WTC11 (cell line): ENCODE measurements at regions not wholly inside any gene's neighbourhood (a gene's known extent, or its start where the extent isn't known, plus 50 kb on each side); places are given as distances from the start of the nearest gene placed in this dataset.

Source experiments
- ATAC-seq: fragments of 200-7000 bp; cut with Tn5 transposase; 2 replicates; pipeline ENCODE4 v1.10.0; 2021; ENCODE audit warnings: mild to moderate bottlenecking, moderate library complexity
- CTCF ChIA-PET: fragments of 300-600 bp; sonication (Branson Sonifier 250); formaldehyde crosslinking; loops from one replicate; lab custom pipeline; 2021; ENCODE audit warnings: antibody characterized with exemption; lab: Charles Lee
- POLR2A ChIA-PET: fragments of 350-600 bp; sonication (Branson Sonifier 250); formaldehyde crosslinking; loops from one replicate; lab custom pipeline; 2021; ENCODE audit warnings: antibody characterized with exemption; lab: Charles Lee
- DNase-seq: peaks from one replicate; pipeline ENCODE4 v3.0.0; 2021; ENCODE audit warnings: low spot score
- H3K27ac Mint-ChIP-seq: 2 replicates; pipeline ENCODE4 v1.8.0; 2021; ENCODE audit warnings: mixed read lengths
- H3K27me3 Mint-ChIP-seq: 2 replicates; pipeline ENCODE4 v1.8.0; 2021; ENCODE audit warnings: low read depth, mild to moderate bottlenecking, moderate library complexity, mixed read lengths
- H3K36me3 Mint-ChIP-seq: 2 replicates; pipeline ENCODE4 v1.8.0; 2021; ENCODE audit warnings: mixed read lengths
- H3K4me1 Mint-ChIP-seq: 2 replicates; pipeline ENCODE4 v1.8.0; 2022; ENCODE audit warnings: mixed read lengths
- H3K4me3 Mint-ChIP-seq: 2 replicates; pipeline ENCODE4 v1.8.0; 2021; ENCODE audit warnings: mild to moderate bottlenecking, moderate library complexity, mixed read lengths
- H3K9me3 Mint-ChIP-seq: 2 replicates; pipeline ENCODE4 v1.8.0; 2021; ENCODE audit warnings: mixed read lengths
- EMX1 ChIP-seq: fragments of 250-450 bp; sonication (Bioruptor Pico); IDR thresholded peaks from 2 replicates; pipeline ENCODE4 v1.8.0; 2021; ENCODE audit warnings: mild to moderate bottlenecking
- ESRRA ChIP-seq: sonication (generic); formaldehyde crosslinking; IDR thresholded peaks from 2 replicates; pipeline ENCODE4 v1.8.1; 2022; ENCODE audit warnings: mild to moderate bottlenecking, missing genetic modification reagents, borderline replicate concordance
- FOXP1 ChIP-seq: sonication (generic); formaldehyde crosslinking; IDR thresholded peaks from 2 replicates; pipeline ENCODE4 v1.8.0; 2022; ENCODE audit warnings: missing genetic modification reagents, mild to moderate bottlenecking, moderate library complexity, borderline replicate concordance
- GTF2I ChIP-seq: fragments of 250-450 bp; sonication (Bioruptor Pico); conservative IDR thresholded peaks from 2 replicates; pipeline ENCODE4 v1.4.0; 2021; ENCODE audit warnings: mild to moderate bottlenecking
- IRF2 ChIP-seq: sonication (generic); formaldehyde crosslinking; IDR thresholded peaks from 2 replicates; pipeline ENCODE4 v1.8.0; 2022; ENCODE audit warnings: low read depth, missing genetic modification reagents, borderline replicate concordance
- KAT7 ChIP-seq: sonication (generic); formaldehyde crosslinking; IDR thresholded peaks from 2 replicates; pipeline ENCODE4 v1.8.1; 2023; ENCODE audit warnings: missing genetic modification reagents, mild to moderate bottlenecking, borderline replicate concordance
- NR2C2 ChIP-seq: sonication (generic); formaldehyde crosslinking; IDR thresholded peaks from 2 replicates; pipeline ENCODE4 v1.8.0; 2022; ENCODE audit warnings: mild to moderate bottlenecking, missing genetic modification reagents
- RORB ChIP-seq: fragments of 250-450 bp; sonication (Bioruptor Pico); IDR thresholded peaks from 2 replicates; pipeline ENCODE4 v1.9.0; 2021; ENCODE audit warnings: mild to moderate bottlenecking
- SP1 ChIP-seq: sonication (generic); formaldehyde crosslinking; conservative IDR thresholded peaks from 2 replicates; pipeline ENCODE4 v1.8.1; 2022; ENCODE audit warnings: missing genetic modification reagents
- TP53 ChIP-seq: sonication (generic); formaldehyde crosslinking; IDR thresholded peaks from 2 replicates; pipeline ENCODE4 v1.8.1; 2023; ENCODE audit warnings: mild to moderate bottlenecking, missing genetic modification reagents
- ZNF263 ChIP-seq: sonication (generic); formaldehyde crosslinking; IDR thresholded peaks from 2 replicates; pipeline ENCODE4 v1.8.1; 2022; ENCODE audit warnings: low read depth, mild to moderate bottlenecking, moderate library complexity, missing genetic modification reagents
- ZNF396 ChIP-seq: fragments of 250-450 bp; sonication (Bioruptor Pico); IDR thresholded peaks from 2 replicates; pipeline ENCODE4 v1.8.0; 2021; ENCODE audit warnings: mild to moderate bottlenecking, moderate library complexity, borderline replicate concordance
- TF ChIP-seq, protein P1 (sequence below): sonication (generic); formaldehyde crosslinking; IDR thresholded peaks from 2 replicates; pipeline ENCODE4 v1.8.1; 2022; ENCODE audit warnings: mild to moderate bottlenecking, missing genetic modification reagents, moderate library complexity, borderline replicate concordance
- TF ChIP-seq, protein P2 (sequence below): fragments of 250-450 bp; sonication (Bioruptor Pico); IDR thresholded peaks from 2 replicates; pipeline ENCODE4 v1.9.0; 2021; ENCODE audit warnings: moderate library complexity, mild to moderate bottlenecking, inconsistent platforms, borderline replicate concordance
- TF ChIP-seq, protein P3 (sequence below): sonication (generic); formaldehyde crosslinking; IDR thresholded peaks from 2 replicates; pipeline ENCODE4 v1.8.0; 2023; ENCODE audit warnings: missing genetic modification reagents, mild to moderate bottlenecking, borderline replicate concordance
- TF ChIP-seq, protein P4 (sequence below): fragments of 250-450 bp; sonication (Bioruptor Pico); IDR thresholded peaks from 2 replicates; pipeline ENCODE4 v1.9.0; 2021; ENCODE audit warnings: mild to moderate bottlenecking
- TF ChIP-seq, protein P5 (sequence below): sonication (generic); formaldehyde crosslinking; IDR thresholded peaks from 2 replicates; pipeline ENCODE4 v1.8.0; 2022; ENCODE audit warnings: mild to moderate bottlenecking, missing genetic modification reagents
- TF ChIP-seq, protein P6 (sequence below): sonication (generic); formaldehyde crosslinking; IDR thresholded peaks from 2 replicates; pipeline ENCODE4 v1.8.1; 2022; ENCODE audit warnings: low read depth, mild to moderate bottlenecking, moderate library complexity, missing genetic modification reagents, borderline replicate concordance
- TF ChIP-seq, protein P7 (sequence below): sonication (generic); formaldehyde crosslinking; IDR thresholded peaks from 2 replicates; pipeline ENCODE4 v1.8.0; 2023; ENCODE audit warnings: missing genetic modification reagents
- TF ChIP-seq, protein P8 (sequence below): sonication (generic); formaldehyde crosslinking; IDR thresholded peaks from 2 replicates; pipeline ENCODE4 v1.8.1; 2022; ENCODE audit warnings: low read depth, missing genetic modification reagents, borderline replicate concordance

DNA sequence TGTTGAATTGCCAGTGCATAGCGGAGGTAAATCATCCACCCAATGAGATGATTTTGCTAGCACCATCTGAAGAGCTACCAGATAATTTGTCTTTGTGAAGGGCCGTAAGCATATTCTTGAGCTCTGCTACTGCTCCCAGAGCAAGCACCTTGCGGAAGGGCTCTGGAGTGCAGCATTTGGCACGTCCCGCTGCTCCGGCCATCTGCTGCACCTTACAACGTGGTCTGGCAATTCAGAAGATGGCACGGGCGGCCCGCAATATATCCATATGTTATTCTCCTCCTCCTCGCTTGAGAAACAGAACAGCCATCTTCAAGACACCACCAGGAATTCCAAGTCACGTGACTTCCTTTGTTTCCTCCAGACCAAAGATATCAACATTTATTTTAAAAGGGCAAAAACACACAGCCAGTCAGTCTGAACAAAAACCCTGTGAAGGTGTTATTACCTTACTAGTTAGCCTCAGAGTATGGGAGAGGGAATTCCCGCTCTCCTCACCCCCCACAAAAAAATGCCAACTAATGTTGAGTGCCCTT is 1095.7 kb upstream of the TENM3 start (continued):
- no peak for TF ChIP-seq IRF2
- TF ChIP-seq, protein P1, sequence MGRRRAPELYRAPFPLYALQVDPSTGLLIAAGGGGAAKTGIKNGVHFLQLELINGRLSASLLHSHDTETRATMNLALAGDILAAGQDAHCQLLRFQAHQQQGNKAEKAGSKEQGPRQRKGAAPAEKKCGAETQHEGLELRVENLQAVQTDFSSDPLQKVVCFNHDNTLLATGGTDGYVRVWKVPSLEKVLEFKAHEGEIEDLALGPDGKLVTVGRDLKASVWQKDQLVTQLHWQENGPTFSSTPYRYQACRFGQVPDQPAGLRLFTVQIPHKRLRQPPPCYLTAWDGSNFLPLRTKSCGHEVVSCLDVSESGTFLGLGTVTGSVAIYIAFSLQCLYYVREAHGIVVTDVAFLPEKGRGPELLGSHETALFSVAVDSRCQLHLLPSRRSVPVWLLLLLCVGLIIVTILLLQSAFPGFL (CRISPR knock-in tag), result no peak

DNA sequence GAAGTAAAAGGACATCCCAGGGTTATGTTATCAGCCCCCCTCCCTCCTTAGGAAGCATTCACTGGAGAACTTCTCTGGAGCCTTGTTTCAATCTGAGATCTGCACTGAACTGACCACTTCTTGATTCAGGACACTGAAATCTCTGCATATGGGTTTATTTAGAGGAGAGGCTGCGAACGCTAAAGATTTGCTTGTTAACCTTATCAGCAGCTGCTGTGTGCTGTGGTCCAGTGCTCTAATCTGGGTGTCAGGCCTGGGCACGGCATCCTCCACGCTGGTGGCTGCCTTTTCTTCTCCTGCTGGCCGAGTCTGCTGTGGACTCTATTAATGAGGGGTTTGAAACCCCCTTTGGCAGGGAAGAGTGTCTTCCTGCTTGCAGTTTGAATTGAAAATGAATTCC is 1094.7 kb upstream of the TENM3 start:
- no peaks in the 10 kb centered on the region for H3K36me3 Mint-ChIP-seq
- peaks cover 5% of the 10 kb centered on the region; the same call in 1 of the 2 replicates for H3K9me3 Mint-ChIP-seq
- no peaks in the 10 kb centered on the region for H3K4me1 Mint-ChIP-seq
- H3K27me3 Mint-ChIP-seq, result peaks cover 5% of the 10 kb centered on the region
- ChIA-PET CTCF (no interaction called here), POLR2A (interaction anchor here (0.6 kb wide), 1 partner anchor 13 kb away, joined by 4 read pairs; no protein-coding TSS in a partner anchor)
- ATAC-seq (no peak), DNase-seq (no peak)
- TF ChIP-seq GTF2I (CRISPR knock-in tag) (no peak), KAT7 (CRISPR knock-in tag) (no peak), ZNF396 (CRISPR knock-in tag) (no peak), SP1 (CRISPR knock-in tag) (no peak), NR2C2 (CRISPR knock-in tag) (no peak), EMX1 (CRISPR knock-in tag) (no peak), RORB (CRISPR knock-in tag) (no peak), ESRRA (no peak), FOXP1 (no peak), ZNF263 (no peak), TP53 (no peak)
- TF ChIP-seq, protein P2, sequence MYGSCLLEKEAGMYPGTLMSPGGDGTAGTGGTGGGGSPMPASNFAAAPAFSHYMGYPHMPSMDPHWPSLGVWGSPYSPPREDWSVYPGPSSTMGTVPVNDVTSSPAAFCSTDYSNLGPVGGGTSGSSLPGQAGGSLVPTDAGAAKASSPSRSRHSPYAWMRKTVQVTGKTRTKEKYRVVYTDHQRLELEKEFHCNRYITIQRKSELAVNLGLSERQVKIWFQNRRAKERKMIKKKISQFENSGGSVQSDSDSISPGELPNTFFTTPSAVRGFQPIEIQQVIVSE, result no peak
- TF ChIP-seq, protein P3, sequence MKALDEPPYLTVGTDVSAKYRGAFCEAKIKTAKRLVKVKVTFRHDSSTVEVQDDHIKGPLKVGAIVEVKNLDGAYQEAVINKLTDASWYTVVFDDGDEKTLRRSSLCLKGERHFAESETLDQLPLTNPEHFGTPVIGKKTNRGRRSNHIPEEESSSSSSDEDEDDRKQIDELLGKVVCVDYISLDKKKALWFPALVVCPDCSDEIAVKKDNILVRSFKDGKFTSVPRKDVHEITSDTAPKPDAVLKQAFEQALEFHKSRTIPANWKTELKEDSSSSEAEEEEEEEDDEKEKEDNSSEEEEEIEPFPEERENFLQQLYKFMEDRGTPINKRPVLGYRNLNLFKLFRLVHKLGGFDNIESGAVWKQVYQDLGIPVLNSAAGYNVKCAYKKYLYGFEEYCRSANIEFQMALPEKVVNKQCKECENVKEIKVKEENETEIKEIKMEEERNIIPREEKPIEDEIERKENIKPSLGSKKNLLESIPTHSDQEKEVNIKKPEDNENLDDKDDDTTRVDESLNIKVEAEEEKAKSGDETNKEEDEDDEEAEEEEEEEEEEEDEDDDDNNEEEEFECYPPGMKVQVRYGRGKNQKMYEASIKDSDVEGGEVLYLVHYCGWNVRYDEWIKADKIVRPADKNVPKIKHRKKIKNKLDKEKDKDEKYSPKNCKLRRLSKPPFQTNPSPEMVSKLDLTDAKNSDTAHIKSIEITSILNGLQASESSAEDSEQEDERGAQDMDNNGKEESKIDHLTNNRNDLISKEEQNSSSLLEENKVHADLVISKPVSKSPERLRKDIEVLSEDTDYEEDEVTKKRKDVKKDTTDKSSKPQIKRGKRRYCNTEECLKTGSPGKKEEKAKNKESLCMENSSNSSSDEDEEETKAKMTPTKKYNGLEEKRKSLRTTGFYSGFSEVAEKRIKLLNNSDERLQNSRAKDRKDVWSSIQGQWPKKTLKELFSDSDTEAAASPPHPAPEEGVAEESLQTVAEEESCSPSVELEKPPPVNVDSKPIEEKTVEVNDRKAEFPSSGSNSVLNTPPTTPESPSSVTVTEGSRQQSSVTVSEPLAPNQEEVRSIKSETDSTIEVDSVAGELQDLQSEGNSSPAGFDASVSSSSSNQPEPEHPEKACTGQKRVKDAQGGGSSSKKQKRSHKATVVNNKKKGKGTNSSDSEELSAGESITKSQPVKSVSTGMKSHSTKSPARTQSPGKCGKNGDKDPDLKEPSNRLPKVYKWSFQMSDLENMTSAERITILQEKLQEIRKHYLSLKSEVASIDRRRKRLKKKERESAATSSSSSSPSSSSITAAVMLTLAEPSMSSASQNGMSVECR, result no peak
- TF ChIP-seq, protein P4, sequence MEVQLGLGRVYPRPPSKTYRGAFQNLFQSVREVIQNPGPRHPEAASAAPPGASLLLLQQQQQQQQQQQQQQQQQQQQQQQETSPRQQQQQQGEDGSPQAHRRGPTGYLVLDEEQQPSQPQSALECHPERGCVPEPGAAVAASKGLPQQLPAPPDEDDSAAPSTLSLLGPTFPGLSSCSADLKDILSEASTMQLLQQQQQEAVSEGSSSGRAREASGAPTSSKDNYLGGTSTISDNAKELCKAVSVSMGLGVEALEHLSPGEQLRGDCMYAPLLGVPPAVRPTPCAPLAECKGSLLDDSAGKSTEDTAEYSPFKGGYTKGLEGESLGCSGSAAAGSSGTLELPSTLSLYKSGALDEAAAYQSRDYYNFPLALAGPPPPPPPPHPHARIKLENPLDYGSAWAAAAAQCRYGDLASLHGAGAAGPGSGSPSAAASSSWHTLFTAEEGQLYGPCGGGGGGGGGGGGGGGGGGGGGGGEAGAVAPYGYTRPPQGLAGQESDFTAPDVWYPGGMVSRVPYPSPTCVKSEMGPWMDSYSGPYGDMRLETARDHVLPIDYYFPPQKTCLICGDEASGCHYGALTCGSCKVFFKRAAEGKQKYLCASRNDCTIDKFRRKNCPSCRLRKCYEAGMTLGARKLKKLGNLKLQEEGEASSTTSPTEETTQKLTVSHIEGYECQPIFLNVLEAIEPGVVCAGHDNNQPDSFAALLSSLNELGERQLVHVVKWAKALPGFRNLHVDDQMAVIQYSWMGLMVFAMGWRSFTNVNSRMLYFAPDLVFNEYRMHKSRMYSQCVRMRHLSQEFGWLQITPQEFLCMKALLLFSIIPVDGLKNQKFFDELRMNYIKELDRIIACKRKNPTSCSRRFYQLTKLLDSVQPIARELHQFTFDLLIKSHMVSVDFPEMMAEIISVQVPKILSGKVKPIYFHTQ, result no peak
- TF ChIP-seq, protein P5, sequence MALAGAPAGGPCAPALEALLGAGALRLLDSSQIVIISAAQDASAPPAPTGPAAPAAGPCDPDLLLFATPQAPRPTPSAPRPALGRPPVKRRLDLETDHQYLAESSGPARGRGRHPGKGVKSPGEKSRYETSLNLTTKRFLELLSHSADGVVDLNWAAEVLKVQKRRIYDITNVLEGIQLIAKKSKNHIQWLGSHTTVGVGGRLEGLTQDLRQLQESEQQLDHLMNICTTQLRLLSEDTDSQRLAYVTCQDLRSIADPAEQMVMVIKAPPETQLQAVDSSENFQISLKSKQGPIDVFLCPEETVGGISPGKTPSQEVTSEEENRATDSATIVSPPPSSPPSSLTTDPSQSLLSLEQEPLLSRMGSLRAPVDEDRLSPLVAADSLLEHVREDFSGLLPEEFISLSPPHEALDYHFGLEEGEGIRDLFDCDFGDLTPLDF, result no peak
- TF ChIP-seq, protein P6, sequence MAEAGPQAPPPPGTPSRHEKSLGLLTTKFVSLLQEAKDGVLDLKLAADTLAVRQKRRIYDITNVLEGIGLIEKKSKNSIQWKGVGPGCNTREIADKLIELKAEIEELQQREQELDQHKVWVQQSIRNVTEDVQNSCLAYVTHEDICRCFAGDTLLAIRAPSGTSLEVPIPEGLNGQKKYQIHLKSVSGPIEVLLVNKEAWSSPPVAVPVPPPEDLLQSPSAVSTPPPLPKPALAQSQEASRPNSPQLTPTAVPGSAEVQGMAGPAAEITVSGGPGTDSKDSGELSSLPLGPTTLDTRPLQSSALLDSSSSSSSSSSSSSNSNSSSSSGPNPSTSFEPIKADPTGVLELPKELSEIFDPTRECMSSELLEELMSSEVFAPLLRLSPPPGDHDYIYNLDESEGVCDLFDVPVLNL (CRISPR knock-in tag), result no peak
- TF ChIP-seq, protein P7, sequence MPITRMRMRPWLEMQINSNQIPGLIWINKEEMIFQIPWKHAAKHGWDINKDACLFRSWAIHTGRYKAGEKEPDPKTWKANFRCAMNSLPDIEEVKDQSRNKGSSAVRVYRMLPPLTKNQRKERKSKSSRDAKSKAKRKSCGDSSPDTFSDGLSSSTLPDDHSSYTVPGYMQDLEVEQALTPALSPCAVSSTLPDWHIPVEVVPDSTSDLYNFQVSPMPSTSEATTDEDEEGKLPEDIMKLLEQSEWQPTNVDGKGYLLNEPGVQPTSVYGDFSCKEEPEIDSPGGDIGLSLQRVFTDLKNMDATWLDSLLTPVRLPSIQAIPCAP (CRISPR knock-in tag), result no peak
- TF ChIP-seq, protein P8, sequence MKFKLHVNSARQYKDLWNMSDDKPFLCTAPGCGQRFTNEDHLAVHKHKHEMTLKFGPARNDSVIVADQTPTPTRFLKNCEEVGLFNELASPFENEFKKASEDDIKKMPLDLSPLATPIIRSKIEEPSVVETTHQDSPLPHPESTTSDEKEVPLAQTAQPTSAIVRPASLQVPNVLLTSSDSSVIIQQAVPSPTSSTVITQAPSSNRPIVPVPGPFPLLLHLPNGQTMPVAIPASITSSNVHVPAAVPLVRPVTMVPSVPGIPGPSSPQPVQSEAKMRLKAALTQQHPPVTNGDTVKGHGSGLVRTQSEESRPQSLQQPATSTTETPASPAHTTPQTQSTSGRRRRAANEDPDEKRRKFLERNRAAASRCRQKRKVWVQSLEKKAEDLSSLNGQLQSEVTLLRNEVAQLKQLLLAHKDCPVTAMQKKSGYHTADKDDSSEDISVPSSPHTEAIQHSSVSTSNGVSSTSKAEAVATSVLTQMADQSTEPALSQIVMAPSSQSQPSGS (CRISPR knock-in tag), result no peak
- no peak overlapping the region for H3K4me3 Mint-ChIP-seq
- H3K27ac Mint-ChIP-seq, result no peak overlapping the region
